ENCODE measurements at regions not wholly inside any gene's neighbourhood (a gene's known extent, or its start where the extent isn't known, plus 50 kb on each side); places are given as distances from the start of the nearest gene placed in this dataset.

- TF ChIP-seq CTCF (IDR thresholded peaks at IDR 0.05) (no peak), POLR2A (IDR thresholded peaks at IDR 0.05) (no peak)
- no peak overlapping the region for H3K4me3 ChIP-seq
- intact Hi-C loops (cut with DNase I): no loop called here
- 42 to 59% methylated on average over 3 of the region's 3 CpGs for WGBS, 2 donors
- H3K4me1 ChIP-seq: no peaks in the 10 kb centered on the region
- DNase-seq: peak; percentile 6
- H3K36me3 ChIP-seq: no peaks in the 10 kb centered on the region
- H3K9me3 ChIP-seq: no peaks in the 10 kb centered on the region
- H3K27ac ChIP-seq: no peak overlapping the region
- no peaks in the 10 kb centered on the region for H3K27me3 ChIP-seq
Measured at GRCh38 chr5:111997711-111998110, 240.7 kb upstream of the NREP start.

GRCh38 chr5:111997308-111997707 is 240.3 kb upstream of the NREP start:
- intact Hi-C loops (cut with DNase I): no loop called here
- TF ChIP-seq CTCF (IDR thresholded peaks at IDR 0.05) (no peak), POLR2A (IDR thresholded peaks at IDR 0.05) (no peak)
- Histone ChIP-seq H3K27ac (no peak overlapping the region), H3K36me3 (no peaks in the 10 kb centered on the region), H3K4me3 (no peak overlapping the region), H3K4me1 (no peaks in the 10 kb centered on the region), H3K27me3 (no peaks in the 10 kb centered on the region), H3K9me3 (no peaks in the 10 kb centered on the region)
- DNase-seq: no peak
- 79 to 83% methylated on average over 5 of the region's 5 CpGs for WGBS, 2 donors

GRCh38 chr5:111996574-111996973 is 239.6 kb upstream of the NREP start:
- DNase-seq: no peak
- no peaks in the 10 kb centered on the region for H3K27me3 ChIP-seq
- H3K4me1 ChIP-seq: no peaks in the 10 kb centered on the region
- 61 to 73% methylated on average over 2 of the region's 2 CpGs for WGBS, 2 donors
- no peaks in the 10 kb centered on the region for H3K36me3 ChIP-seq
- no peak overlapping the region for H3K4me3 ChIP-seq
- TF ChIP-seq CTCF (IDR thresholded peaks at IDR 0.05) (no peak), POLR2A (IDR thresholded peaks at IDR 0.05) (no peak)
- intact Hi-C loops (cut with DNase I): no loop called here
- no peaks in the 10 kb centered on the region for H3K9me3 ChIP-seq
- no peak overlapping the region for H3K27ac ChIP-seq

- TF ChIP-seq CTCF (IDR thresholded peaks at IDR 0.05) (no peak), POLR2A (IDR thresholded peaks at IDR 0.05) (no peak)
- intact Hi-C loops (cut with DNase I): no loop called here
Measured at GRCh38 chr5:111995701-111996100, 238.7 kb upstream of the NREP start.

GRCh38 chr5:111993242-111993641 is 236.2 kb upstream of the NREP start:
- Histone ChIP-seq H3K27ac (no peak overlapping the region), H3K36me3 (no peaks in the 10 kb centered on the region), H3K27me3 (no peaks in the 10 kb centered on the region), H3K9me3 (no peaks in the 10 kb centered on the region), H3K4me3 (no peak overlapping the region), H3K4me1 (no peaks in the 10 kb centered on the region)
- no peak for DNase-seq
- 71 to 72% methylated on average over 2 of the region's 2 CpGs for WGBS, 2 donors
- TF ChIP-seq POLR2A (IDR thresholded peaks at IDR 0.05): no peak
- no peak for TF ChIP-seq CTCF (IDR thresholded peaks at IDR 0.05)
- intact Hi-C loops (cut with DNase I): no loop called here

More at GRCh38 chr5:111995701-111996100, 238.7 kb upstream of the NREP start:
- Histone ChIP-seq H3K27me3 (no peaks in the 10 kb centered on the region), H3K36me3 (no peaks in the 10 kb centered on the region), H3K4me1 (no peaks in the 10 kb centered on the region), H3K4me3 (no peak overlapping the region), H3K27ac (no peak overlapping the region), H3K9me3 (no peaks in the 10 kb centered on the region)
- WGBS, 2 donors: 84 to 85% methylated on average over 4 of the region's 4 CpGs
- no peak for DNase-seq

All from esophagus squamous epithelium (tissue), 5 donors.